H9 (cell line): ENCODE measurements at regions not wholly inside any gene's neighbourhood (a gene's known extent, or its start where the extent isn't known, plus 50 kb on each side); places are given as distances from the start of the nearest gene placed in this dataset.

Experiments used
- DNase-seq: peaks from one replicate; pipeline ENCODE4 v3.0.0-alpha.2; 2017
- H2AFZ ChIP-seq: one replicate; pipeline ENCODE4 v1.6.1; 2013; ENCODE audit warnings: mild to moderate bottlenecking, low read length, control low read depth, moderate library complexity
- H2AK5ac ChIP-seq: 2 replicates; pipeline ENCODE4 v1.6.1; 2013; ENCODE audit warnings: low read length, control low read depth, mixed read lengths; ENCODE audit not compliant: insufficient read length
- H2BK120ac ChIP-seq: one replicate; pipeline ENCODE4 v1.6.1; 2013; ENCODE audit warnings: low read depth, mild to moderate bottlenecking, low read length, control low read depth, inconsistent platforms; ENCODE audit not compliant: poor library complexity, severe bottlenecking
- H2BK12ac ChIP-seq: 2 replicates; pipeline ENCODE4 v1.6.1; 2013; ENCODE audit warnings: low read length, control low read depth, mixed read lengths, low read depth; ENCODE audit not compliant: insufficient read length
- H2BK15ac ChIP-seq: 2 replicates; pipeline ENCODE4 v1.6.1; 2013; ENCODE audit warnings: low read depth, low read length, control low read depth
- H2BK20ac ChIP-seq: one replicate; pipeline ENCODE4 v1.6.1; 2013; ENCODE audit warnings: low read depth, mild to moderate bottlenecking, low read length, control low read depth, inconsistent platforms; ENCODE audit not compliant: poor library complexity, severe bottlenecking
- H2BK5ac ChIP-seq: 2 replicates; pipeline ENCODE4 v1.6.1; 2013; ENCODE audit warnings: low read length, control low read depth, mixed read lengths; ENCODE audit not compliant: insufficient read length
- H3K14ac ChIP-seq: 2 replicates; pipeline ENCODE4 v1.6.1; 2013; ENCODE audit warnings: low read length, control low read depth; ENCODE audit not compliant: insufficient read depth
- H3K18ac ChIP-seq: 2 replicates; pipeline ENCODE4 v1.6.1; 2013; ENCODE audit warnings: low read depth, mild to moderate bottlenecking, mixed read lengths, low read length, control low read depth; ENCODE audit not compliant: insufficient read length
- H3K23ac ChIP-seq: 2 replicates; pipeline ENCODE4 v1.6.1; 2013; ENCODE audit warnings: low read length, control low read depth, mixed read lengths, low read depth; ENCODE audit not compliant: insufficient read length
- H3K23me2 ChIP-seq: 2 replicates; pipeline ENCODE4 v1.6.1; 2013; ENCODE audit warnings: low read depth, mild to moderate bottlenecking, mixed read lengths, low read length, control low read depth; ENCODE audit not compliant: insufficient read length, poor library complexity, severe bottlenecking
- H3K27ac ChIP-seq: 2 replicates; pipeline ENCODE4 v1.5.1; 2013; ENCODE audit warnings: low read length, control low read depth, mixed read lengths, low read depth; ENCODE audit not compliant: insufficient read length
- H3K27me3 ChIP-seq: 2 replicates; pipeline ENCODE4 v1.6.1; 2013; ENCODE audit warnings: low read length, control low read depth, inconsistent platforms; ENCODE audit not compliant: insufficient read depth
- H3K4ac ChIP-seq: 2 replicates; pipeline ENCODE4 v1.6.1; 2013; ENCODE audit warnings: low read depth, mild to moderate bottlenecking, control low read depth, inconsistent platforms, low read length, moderate library complexity
- H3K4me1 ChIP-seq: 2 replicates; pipeline ENCODE4 v1.6.1; 2013; ENCODE audit warnings: low read length, control low read depth, inconsistent platforms; ENCODE audit not compliant: insufficient read depth
- H3K4me2 ChIP-seq: 2 replicates; pipeline ENCODE4 v1.6.1; 2013; ENCODE audit warnings: low read length, control low read depth, mixed read lengths; ENCODE audit not compliant: insufficient read length, insufficient read depth
- H3K56ac ChIP-seq: 2 replicates; pipeline ENCODE4 v1.6.1; 2013; ENCODE audit warnings: low read depth, mild to moderate bottlenecking, mixed read lengths, low read length, control low read depth; ENCODE audit not compliant: insufficient read length
- H3K79me1 ChIP-seq: 2 replicates; pipeline ENCODE4 v1.6.1; 2013; ENCODE audit warnings: low read depth, mild to moderate bottlenecking, moderate library complexity, low read length, control low read depth, inconsistent platforms; ENCODE audit not compliant: insufficient read depth, poor library complexity, severe bottlenecking
- H3K79me2 ChIP-seq: 2 replicates; pipeline ENCODE4 v1.6.1; 2013; ENCODE audit warnings: low read length, control low read depth, inconsistent platforms; ENCODE audit not compliant: insufficient read depth
- H3K9ac ChIP-seq: 2 replicates; pipeline ENCODE4 v1.6.1; 2013; ENCODE audit warnings: low read length, control low read depth, mixed read lengths; ENCODE audit not compliant: insufficient read length; ENCODE audit errors: extremely low read depth
- H3K9me3 ChIP-seq: one replicate; pipeline ENCODE4 v1.6.1; 2013; ENCODE audit warnings: low read depth, low read length, inconsistent platforms; ENCODE audit not compliant: control insufficient read depth
- H3T11ph ChIP-seq: one replicate; pipeline ENCODE4 v1.6.1; 2013; ENCODE audit warnings: mild to moderate bottlenecking, low read length, control low read depth, inconsistent platforms
- H4K20me1 ChIP-seq: one replicate; pipeline ENCODE4 v1.6.1; 2013; ENCODE audit not compliant: control insufficient read depth, insufficient read length, insufficient read depth
- H4K5ac ChIP-seq: 2 replicates; pipeline ENCODE4 v1.6.1; 2013; ENCODE audit warnings: low read depth, mild to moderate bottlenecking, mixed read lengths, low read length, control low read depth; ENCODE audit not compliant: insufficient read length
- H4K8ac ChIP-seq: replicated peaks from 2 replicates; pipeline ENCODE4 v1.6.1; 2013; ENCODE audit warnings: low read length, control low read depth, mixed read lengths, low read depth; ENCODE audit not compliant: insufficient read length
- H4K91ac ChIP-seq: 2 replicates; pipeline ENCODE4 v1.6.1; 2013; ENCODE audit warnings: low read depth, mild to moderate bottlenecking, moderate library complexity, mixed read lengths, low read length, control low read depth; ENCODE audit not compliant: insufficient read length
- H3K27ac Mint-ChIP-seq, 3 experiments: 2 replicates in 2 of 3; 3 replicates in 1 of 3; pipeline ENCODE4 v1.8.0; 2020 to 2021; ENCODE audit warnings: mixed read lengths in 3 of 3, mild to moderate bottlenecking in 1 of 3, moderate library complexity in 1 of 3
- H3K27me3 Mint-ChIP-seq: 2 replicates; pipeline ENCODE4 v1.8.0; 2021; ENCODE audit warnings: low read depth, mild to moderate bottlenecking, moderate library complexity, mixed read lengths
- H3K36me3 Mint-ChIP-seq, 3 experiments: 2 replicates in 2 of 3; 3 replicates in 1 of 3; pipeline ENCODE4 v1.8.0; 2020 to 2021; ENCODE audit warnings: low read depth in 3 of 3, mixed read lengths in 3 of 3; ENCODE audit not compliant: insufficient read depth in 1 of 3
- H3K4me1 Mint-ChIP-seq, 2 experiments: 2 replicates each; pipeline ENCODE4 v1.8.0; 2020; ENCODE audit warnings: mixed read lengths in 2 of 2
- H3K4me3 Mint-ChIP-seq, 2 experiments: 2 replicates in 1 of 2; 3 replicates in 1 of 2; pipeline ENCODE4 v1.8.0; 2020 to 2021; ENCODE audit warnings: mild to moderate bottlenecking in 2 of 2, mixed read lengths in 2 of 2, moderate library complexity in 1 of 2
- H3K9me3 Mint-ChIP-seq, 2 experiments: 2 replicates in 1 of 2; 3 replicates in 1 of 2; pipeline ENCODE4 v1.8.0; 2020; ENCODE audit warnings: mild to moderate bottlenecking in 2 of 2, mixed read lengths in 2 of 2, moderate library complexity in 1 of 2
- WGBS: extraction: QIAGEN DNeasy Blood & Tissue Kit; methylation state at CpG from one replicate; pipeline ENCODE4 v1.1.7; 2013; ENCODE audit warnings: missing lambda C conversion rate, low lambda C conversion rate, mixed read lengths; ENCODE audit not compliant: insufficient read length; ENCODE audit errors: extremely low coverage; 5-methylcytosine and 5-hydroxymethylcytosine counted together
- TF ChIP-seq, protein P1 (sequence below): fragments of 200-600 bp; sonication (generic); conservative IDR thresholded peaks from 3 replicates; pipeline ENCODE4 v1.8.0; 2021; ENCODE audit warnings: antibody characterized with exemption, mild to moderate bottlenecking

- no peaks in the 10 kb centered on the region for H4K20me1 ChIP-seq
- no peak overlapping the region for H3K23ac ChIP-seq
- peaks cover 35 to 50% of the 10 kb centered on the region in 2 experiments for H3K4me1 Mint-ChIP-seq
- no peak overlapping the region for H2AK5ac ChIP-seq
- H3K27me3 ChIP-seq, result no peaks in the 10 kb centered on the region
- no peaks in the 10 kb centered on the region for H3K27me3 Mint-ChIP-seq
- no peak overlapping the region for H3K14ac ChIP-seq
- H3K79me2 ChIP-seq, result no peaks in the 10 kb centered on the region
- no peak overlapping the region for H2AFZ ChIP-seq
- H3K9ac ChIP-seq, result no peak overlapping the region
- H3K18ac ChIP-seq, result no peak overlapping the region
- no peak overlapping the region for H3T11ph ChIP-seq
- H4K91ac ChIP-seq, result no peak overlapping the region
- H3K23me2 ChIP-seq, result no peaks in the 10 kb centered on the region
- no peak overlapping the region for H3K4me3 Mint-ChIP-seq
- no peak overlapping the region for H4K8ac ChIP-seq
- no peak overlapping the region for H4K5ac ChIP-seq
- H2BK12ac ChIP-seq, result no peak overlapping the region
- H3K4ac ChIP-seq, result no peak overlapping the region
- no peak overlapping the region for H2BK15ac ChIP-seq
- 0 out of 7 replicates have a peak, but pooled peaks cover 0 to under 1% (median 0%) of the 10 kb centered on the region in 3 experiments for H3K36me3 Mint-ChIP-seq
- no peaks in the 10 kb centered on the region for H3K79me1 ChIP-seq
- H2BK20ac ChIP-seq, result no peak overlapping the region
- no peaks in the 10 kb centered on the region for H3K9me3 Mint-ChIP-seq
- no CpG with 5 or more reads among the region's 6 CpGs for WGBS
- peak overlapping the region; percentile 11 for H3K27ac ChIP-seq
- no peak overlapping the region for H2BK5ac ChIP-seq
- no peak overlapping the region for H3K4me2 ChIP-seq
- H3K9me3 ChIP-seq, result no peaks in the 10 kb centered on the region
- no peak overlapping the region for H3K27ac Mint-ChIP-seq
- H2BK120ac ChIP-seq, result no peak overlapping the region
- H3K56ac ChIP-seq, result no peak overlapping the region
- peaks cover 7% of the 10 kb centered on the region; the same call in 1 of the 2 replicates for H3K4me1 ChIP-seq
- TF ChIP-seq, protein P1, sequence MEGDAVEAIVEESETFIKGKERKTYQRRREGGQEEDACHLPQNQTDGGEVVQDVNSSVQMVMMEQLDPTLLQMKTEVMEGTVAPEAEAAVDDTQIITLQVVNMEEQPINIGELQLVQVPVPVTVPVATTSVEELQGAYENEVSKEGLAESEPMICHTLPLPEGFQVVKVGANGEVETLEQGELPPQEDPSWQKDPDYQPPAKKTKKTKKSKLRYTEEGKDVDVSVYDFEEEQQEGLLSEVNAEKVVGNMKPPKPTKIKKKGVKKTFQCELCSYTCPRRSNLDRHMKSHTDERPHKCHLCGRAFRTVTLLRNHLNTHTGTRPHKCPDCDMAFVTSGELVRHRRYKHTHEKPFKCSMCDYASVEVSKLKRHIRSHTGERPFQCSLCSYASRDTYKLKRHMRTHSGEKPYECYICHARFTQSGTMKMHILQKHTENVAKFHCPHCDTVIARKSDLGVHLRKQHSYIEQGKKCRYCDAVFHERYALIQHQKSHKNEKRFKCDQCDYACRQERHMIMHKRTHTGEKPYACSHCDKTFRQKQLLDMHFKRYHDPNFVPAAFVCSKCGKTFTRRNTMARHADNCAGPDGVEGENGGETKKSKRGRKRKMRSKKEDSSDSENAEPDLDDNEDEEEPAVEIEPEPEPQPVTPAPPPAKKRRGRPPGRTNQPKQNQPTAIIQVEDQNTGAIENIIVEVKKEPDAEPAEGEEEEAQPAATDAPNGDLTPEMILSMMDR, result no peak
- no peak for DNase-seq
Observed at GRCh38 chr3:70854108-70854507, 541.7 kb upstream of the MDFIC2 start.
